ENCODE measurements at regions not wholly inside any gene's neighbourhood (a gene's known extent, or its start where the extent isn't known, plus 50 kb on each side); places are given as distances from the start of the nearest gene placed in this dataset.

GRCh38 chr14:28666961-28667360, 99.6 kb upstream of the FOXG1 start:
- TF ChIP-seq CTCF (IDR thresholded peaks at IDR 0.05): no peak
- TF ChIP-seq POLR2A (IDR thresholded peaks at IDR 0.05): no peak
